SK-MEL-5 (cell line): ENCODE measurements at regions not wholly inside any gene's neighbourhood (a gene's known extent, or its start where the extent isn't known, plus 50 kb on each side); places are given as distances from the start of the nearest gene placed in this dataset.

Source experiments
- DNase-seq: peaks from one replicate; pipeline ENCODE4 v3.0.0-alpha.2; 2016; ENCODE audit warnings: low read depth, low spot score
- in situ Hi-C: cut with HindIII; loops from 2 replicates; pipeline ENCODE4 v1.10.0; 2016; ENCODE audit warnings: low sequenced_read_pairs, high pct_unique_total_duplicates, low pct_unique_long_range_greater_than_20kb

DNA sequence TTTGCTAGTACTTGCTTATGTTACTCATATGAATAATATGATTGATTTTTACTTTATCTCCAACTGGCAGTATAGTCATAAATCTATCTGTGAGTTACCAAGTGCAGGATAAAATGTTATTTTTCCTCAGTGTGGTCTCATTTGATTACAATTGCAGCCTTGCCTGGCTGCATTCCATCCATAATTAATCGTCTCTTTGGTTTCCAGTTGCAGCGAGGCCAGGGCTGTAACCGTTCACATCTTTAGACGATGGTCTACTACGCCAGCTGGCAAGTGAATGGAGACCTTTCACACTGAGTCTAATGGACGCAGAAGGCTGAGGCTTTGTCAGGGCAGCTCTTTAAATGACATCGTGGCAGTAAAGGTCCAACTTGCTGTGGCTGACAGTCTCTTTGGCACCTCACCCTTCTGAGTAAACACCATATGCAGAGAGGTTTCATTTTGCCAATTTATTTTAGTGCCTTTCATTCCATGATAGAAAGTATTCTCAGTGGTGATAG is 84.0 kb downstream of the ARL4A start:
- in situ Hi-C loops: no loop called here
- no peak for DNase-seq

DNA sequence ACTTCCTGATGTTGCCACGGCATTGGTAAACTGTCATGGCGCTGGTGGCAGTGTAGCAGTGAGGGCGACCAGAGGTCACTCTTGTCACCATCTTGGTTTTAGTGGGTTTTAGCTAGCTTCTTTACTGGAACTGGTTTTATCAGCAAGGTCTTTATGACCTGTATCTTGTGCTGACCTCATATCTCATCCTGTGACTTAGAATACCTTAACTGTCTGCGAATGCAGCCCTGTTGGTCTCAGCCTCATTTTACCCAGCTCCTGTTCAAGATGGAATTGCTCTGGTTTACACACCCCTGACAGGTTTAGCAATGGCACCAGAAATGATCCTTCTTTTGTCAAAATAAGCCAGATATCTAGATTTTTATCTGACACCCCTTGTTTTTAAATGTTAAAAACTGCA is 85.3 kb downstream of the ARL4A start:
- in situ Hi-C loops: no loop called here
- DNase-seq: no peak

DNA sequence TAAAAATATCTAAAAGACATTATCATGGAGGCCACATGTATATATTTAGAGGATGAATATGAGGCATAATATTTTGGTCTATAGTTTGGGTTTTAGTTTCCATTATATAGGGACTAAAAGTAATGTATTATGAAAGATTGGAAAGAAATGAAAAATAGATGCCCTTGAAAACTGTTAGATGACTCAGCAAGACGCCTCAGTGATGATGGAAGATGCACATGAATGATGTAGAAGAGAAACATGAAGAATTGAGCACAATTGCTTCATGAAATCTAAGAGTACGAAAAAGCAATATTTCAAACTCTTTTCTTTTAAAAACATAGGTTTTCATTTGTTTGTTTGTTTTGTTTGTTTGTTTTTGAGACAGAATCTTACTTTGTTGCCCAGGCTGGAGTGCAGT is 89.8 kb downstream of the ARL4A start:
- in situ Hi-C loops: no loop called here
- no peak for DNase-seq

DNA sequence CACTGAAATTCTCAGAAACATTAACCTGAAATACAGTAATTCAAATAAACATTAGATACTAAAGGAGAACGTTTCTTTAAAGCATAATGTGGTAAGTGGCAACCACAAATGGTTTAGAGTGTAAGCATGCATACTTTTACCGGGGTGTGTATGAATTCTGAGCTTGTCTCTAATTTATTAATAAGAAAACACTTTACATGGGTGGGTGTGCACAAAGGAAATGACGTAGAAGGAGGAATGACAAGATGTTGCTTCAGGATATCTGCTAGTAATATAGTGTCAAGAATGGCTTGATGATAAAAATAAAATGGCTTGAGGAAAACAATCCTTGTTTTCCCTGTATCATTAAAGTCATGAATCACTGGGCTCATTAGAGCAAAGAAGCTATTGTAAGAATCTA is 92.5 kb downstream of the ARL4A start:
- in situ Hi-C loops: no loop called here
- no peak for DNase-seq

DNA sequence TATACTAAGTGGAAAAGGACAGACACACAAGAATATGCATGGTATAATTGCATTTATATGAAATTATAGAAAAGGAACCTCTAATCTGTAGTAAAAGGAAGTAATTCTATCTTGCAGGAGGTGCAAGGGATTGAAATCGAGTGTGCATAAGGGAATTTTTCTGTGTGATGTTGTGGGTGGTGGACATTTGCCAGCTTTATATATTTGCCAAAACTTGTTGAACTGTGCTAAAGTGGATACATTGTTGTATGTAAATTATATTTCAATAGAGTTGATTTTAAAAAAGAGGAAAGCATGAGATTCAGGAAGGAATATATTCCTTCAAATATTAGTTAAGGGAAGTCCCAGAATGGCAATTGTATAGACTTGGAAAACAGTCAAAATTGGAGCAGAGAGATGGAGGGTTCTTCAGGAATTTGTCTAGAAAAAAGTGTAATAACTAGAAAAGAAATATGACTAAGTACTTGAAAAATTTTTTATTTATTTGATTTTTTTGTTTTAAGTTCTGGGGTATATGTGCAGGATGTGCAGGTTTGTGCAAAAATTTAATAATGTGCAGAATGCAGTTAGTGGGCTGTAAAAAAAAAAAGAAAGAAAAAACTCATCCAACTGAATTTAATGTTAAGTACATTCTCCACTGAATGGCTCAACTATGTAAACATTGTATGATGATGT is 96.1 kb downstream of the ARL4A start:
- DNase-seq: no peak
- in situ Hi-C loops: no loop called here

DNA sequence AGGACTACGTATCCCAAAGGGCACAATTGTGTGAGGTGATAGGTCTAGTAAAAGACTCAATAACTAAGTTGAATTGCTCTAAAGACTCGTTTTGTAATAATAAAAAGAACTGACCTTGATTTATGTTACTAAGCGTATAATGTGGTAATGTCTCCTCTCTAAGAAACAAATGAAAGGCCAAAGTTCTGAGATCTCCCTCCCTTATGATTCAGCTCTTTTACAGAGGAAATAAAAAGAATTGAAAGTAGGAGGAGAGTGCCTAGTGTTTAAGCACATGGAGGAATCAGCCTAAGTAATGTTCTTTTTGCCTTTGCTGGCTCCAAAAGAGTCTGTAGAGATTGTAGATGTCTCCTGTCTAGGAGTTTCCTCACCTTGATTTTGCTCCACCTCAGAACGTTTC is 98.0 kb downstream of the ARL4A start:
- DNase-seq: no peak
- in situ Hi-C loops: no loop called here

DNA sequence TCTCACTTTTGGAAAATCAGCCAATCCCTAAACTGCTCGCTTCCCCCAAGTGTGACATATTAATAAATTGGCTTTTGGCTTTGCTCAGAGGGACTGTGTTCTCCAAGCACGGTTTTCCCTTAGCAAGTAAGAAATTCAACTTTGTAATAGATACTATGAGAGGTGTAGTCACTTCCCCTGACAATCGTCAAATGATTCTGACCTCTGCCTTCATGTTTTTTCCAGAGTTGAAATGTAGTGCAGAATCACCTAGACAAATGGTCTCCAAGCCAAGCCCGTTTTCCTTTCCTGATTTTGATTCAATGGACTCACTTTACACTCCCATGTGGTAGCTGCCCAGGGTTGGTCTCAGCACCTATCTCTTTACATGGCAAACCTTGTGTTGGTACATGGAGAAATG is 99.1 kb downstream of the ARL4A start:
- in situ Hi-C loops: no loop called here

DNA sequence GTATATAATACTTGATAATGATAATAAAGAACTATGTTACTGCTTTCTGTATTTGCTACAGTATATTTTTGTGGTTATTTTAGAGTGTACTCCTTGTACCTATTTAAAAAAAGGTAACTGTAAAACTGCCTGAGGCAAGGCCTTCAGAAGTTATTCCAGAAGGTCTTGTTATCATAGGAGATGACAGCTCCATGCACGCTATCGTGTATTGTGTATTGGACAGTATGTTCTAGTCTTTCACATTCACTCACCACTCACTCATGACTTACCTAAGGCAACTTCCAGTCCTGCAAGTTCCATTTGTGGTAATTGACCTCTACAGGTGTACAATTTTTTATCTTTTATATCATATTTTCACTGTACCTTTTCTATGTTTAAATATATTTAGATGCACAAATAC is 100.7 kb downstream of the ARL4A start:
- no peak for DNase-seq
- in situ Hi-C loops: no loop called here

More for the DNA sequence above, 99.1 kb downstream of the ARL4A start:
- DNase-seq: no peak

DNA sequence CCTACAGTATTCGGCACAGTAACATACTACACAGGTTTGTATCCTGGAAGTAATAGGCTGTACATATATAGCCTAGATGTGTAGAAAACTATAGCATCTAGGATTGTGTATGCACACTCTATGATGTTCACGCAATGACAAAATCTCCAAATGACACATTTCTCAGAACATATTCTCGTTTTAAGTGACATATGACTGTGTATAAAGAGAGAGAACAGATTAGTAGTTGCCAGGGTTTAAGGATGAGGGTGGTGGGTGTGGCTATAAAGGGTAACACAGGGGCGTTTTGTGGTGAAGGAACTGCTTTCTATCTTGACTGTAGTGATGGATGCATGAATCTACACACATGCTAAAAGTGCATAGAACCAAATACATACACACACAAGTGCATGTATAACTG is 101.2 kb downstream of the ARL4A start:
- in situ Hi-C loops: no loop called here
- DNase-seq: no peak

DNA sequence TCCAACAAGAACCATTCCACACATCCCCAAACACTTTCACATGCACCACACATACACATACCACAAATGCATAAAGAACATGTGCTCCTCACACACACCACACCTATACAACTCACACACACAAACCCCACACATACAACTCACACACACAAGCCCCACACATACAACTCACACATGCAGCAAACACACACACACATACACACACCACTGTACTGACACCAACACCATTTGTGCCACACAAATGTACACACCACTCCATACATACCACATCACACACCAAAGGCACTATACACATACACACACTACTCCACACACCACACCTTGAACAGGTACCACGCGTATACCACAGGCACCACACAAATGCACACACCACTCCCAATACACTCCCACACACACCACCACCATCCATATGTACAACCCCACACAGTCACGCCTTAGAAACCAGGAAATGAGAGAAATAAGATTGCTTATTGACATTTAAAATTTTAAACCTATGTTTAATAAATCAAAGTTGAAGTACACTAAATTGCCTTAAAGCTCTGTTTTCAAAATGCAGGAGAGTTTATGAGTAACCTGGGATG is 107.4 kb downstream of the ARL4A start:
- no peak for DNase-seq
- in situ Hi-C loops: no loop called here

DNA sequence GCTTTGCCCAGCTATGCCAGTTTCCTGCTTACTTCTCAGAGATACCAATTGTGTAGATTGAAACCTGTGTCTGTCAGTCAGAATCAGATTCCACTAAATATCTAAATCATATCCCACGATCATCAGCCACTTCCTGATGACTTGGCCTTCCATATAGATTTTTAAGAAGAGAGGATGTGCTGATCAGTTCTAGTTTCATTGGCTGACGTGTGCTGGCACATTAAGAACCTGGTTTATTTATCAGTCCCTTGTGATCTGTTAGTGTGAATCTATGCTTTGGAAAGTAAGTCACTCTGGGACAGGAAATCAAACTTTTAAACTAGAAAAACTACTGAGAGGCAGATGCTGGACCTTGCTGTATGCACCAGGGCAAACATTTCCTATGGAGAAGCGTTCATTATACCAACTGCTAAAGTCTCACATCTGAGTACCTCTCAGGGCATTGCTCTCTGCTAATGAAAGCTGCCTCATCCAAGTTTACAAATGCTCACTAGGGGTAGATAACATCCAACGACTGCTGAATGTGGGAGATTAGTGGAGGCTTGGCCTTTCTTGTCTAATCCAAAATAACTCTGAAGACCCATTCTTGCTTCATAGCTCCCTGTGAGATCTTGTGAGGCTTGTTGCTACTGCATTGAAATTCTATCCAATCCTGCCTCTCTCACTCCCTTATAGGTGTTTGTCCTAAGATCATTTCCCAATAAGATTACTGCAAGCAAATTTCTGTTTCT is 109.1 kb downstream of the ARL4A start:
- in situ Hi-C loops: no loop called here
- DNase-seq: no peak

DNA sequence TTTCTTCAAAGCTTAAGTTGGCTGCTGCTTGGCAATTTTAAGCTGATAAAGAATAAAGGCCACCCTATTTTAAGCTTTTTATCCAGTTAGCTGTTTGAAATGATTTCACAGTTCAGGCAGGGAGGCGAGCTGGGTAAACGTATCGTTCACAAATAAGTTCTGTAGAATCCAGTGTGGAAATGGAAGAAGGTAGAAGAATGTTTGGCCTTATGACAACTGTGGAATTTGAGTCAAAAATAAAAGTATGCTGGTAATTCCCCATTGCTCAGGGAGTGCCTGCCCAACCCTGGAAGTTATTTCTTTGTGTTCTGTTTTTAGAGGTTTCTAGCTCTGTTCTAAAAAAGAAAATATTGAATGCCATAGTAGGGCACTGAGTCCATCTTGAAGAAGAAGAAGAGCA is 113.1 kb downstream of the ARL4A start:
- in situ Hi-C loops: no loop called here
- no peak for DNase-seq

DNA sequence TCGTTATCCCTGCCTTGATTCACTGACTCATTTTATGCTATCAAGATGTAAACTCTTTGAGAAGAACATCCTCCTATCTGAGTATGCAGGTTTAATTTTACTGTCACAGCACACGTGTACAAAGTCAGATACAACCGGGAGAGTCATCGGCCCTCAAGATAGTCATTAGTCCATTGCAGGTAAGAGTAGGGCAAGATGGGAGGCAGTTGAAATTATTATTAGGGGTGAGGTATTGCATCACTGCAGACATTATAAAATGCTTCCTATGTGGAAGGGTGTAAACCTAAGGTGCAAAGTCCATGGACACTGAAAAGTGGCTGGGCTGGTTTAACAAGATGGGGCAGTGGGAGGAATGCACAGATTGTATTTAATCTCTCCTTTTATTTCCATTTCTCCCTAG is 113.7 kb downstream of the ARL4A start:
- in situ Hi-C loops: no loop called here
- DNase-seq: no peak

DNA sequence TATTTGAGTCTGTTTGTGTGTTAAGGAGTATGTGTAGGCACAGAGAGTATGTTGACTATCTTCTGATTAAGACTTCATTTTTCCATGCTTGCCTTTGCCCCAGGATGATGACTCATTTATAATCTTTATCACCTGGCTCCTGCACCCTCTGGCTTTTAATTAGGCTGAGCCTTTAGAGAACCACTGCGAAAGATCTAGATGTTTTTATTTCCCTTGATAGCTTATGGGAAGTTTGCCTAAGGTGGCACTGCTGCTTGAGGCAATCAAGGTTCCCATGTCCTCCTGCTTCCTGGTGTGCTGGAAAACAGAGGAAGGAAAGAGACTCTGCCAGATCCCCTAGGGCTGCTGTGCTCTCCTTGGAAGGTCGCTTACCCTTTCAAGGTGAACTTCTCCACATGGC is 114.6 kb downstream of the ARL4A start:
- DNase-seq: no peak
- in situ Hi-C loops: no loop called here

DNA sequence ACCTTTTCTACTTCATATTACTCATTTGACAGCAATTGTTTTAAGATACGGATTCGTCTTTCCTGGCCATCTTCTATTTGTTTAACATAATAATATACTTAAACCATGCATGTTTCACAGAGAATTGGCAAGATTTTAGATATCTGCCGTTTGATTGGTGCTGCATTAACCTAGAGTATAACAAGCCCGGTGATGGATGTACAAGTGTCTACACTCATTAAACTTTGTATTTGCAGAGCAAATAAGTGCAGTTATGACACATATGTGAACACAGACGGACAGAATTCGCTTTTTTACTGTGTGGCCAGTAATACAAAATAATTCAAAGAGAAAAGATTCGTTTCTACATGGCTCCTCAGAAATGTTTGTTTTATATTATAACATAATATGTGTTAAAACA is 116.1 kb downstream of the ARL4A start:
- in situ Hi-C loops: no loop called here
- DNase-seq: no peak

DNA sequence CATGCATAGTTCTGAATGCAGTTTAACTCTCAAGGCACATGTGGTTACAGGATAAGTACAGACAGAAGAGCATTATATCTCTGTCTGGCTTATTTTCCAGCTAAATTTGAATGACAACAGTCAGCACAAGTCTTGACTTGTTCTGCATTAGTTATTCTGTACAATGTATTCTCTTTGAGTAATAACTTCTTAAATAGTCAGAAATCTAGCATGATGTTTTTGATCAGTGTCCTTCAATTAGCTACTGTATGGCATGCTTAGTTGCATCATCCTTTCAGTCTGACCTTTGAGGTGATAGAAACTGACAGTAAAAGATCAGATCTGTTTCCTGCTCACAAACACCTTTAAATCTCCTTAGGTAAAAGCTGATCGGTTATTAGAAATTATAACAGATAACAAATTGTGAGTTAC is 118.1 kb downstream of the ARL4A start:
- in situ Hi-C loops: no loop called here
- no peak for DNase-seq

DNA sequence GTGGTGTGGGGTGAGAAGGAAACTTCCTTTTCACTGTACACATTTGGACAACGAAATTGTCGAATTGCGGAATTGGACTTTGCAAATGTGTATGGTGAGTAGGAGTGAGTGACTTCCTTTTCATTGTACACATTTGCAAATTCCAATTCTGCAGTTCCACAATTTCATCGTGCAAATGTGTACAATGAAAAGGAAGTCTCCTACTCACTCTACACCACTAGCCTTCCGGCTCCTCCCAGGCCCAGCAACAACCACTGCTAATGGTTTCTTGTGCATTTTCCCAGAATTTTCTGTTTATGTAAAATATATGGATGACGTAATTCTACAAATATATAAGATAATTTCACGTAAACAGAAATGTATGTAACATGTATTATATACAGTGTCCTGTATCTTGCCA is 118.5 kb downstream of the ARL4A start:
- DNase-seq: no peak
- in situ Hi-C loops: no loop called here

DNA sequence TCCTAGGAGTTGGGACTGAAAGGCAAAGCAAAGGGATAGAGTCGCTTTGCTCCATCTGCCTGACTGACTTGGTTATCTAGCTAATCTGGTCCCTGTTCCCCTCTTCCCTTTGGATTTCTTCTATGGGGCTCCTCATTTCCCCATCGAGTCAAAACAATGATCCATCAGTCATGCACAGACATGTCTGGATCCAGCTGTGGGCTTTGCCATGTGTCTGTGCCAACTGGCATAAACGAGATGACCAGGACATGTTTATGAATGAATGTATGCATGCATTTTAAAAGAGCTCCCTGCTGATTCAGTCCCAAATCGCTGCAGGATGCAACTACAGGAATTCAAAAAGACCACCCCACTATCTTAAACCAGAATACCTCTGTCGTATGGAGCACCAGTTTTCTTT is 122.0 kb downstream of the ARL4A start:
- DNase-seq: no peak
- in situ Hi-C loops: no loop called here

DNA sequence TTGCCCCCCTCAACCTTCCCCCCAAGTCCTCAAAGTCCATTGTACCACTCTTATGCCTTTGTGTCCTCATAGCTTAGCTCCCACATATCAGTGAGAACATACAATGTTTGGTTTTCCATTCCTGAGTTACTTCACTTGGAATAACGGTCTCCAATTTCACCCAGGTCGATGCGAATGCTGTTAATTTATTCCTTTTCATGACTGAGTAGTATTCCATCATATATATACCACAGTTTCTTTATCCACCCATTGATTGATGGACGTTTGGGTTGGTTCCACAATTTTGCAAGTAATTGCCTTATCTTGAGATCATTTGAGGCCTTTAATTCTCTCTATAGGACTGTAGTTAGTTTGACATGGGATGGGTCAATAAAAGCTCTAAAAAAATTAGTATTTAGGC is 124.7 kb downstream of the ARL4A start:
- in situ Hi-C loops: no loop called here
- DNase-seq: no peak
